Thoracic aorta (tissue), 2 donors: ENCODE measurements at regions not wholly inside any gene's neighbourhood (a gene's known extent, or its start where the extent isn't known, plus 50 kb on each side); places are given as distances from the start of the nearest gene placed in this dataset.

Source experiments
- ATAC-seq: fragments of 150-250 bp; one replicate; pipeline ENCODE4 v1.8.0; 2017; ENCODE audit warnings: low read depth; ENCODE audit not compliant: insufficient number of reproducible peaks, low FRiP score
- DNase-seq: peaks from one replicate; pipeline ENCODE4 v3.0.0-alpha.2; 2020; ENCODE audit warnings: low spot score
- H3K27ac ChIP-seq, 2 donors: fragments of 200-600 bp; sonication (generic); 1 replicate in 1 of 2; 2 replicates in 1 of 2; pipeline ENCODE4 v1.5.1; 2016; ENCODE audit warnings: mild to moderate bottlenecking in 2 of 2, moderate library complexity in 2 of 2
- H3K27me3 ChIP-seq: fragments of 200-600 bp; sonication (generic); replicated peaks from 2 replicates; pipeline ENCODE4 v1.6.0; 2016; ENCODE audit warnings: mild to moderate bottlenecking; ENCODE audit not compliant: insufficient read depth
- H3K36me3 ChIP-seq: fragments of 200-600 bp; sonication (generic); one replicate; pipeline ENCODE4 v1.5.1; 2016
- H3K4me1 ChIP-seq, 2 donors: fragments of 200-600 bp; sonication (generic); 1 replicate in 1 of 2; 2 replicates in 1 of 2; pipeline versions ENCODE4 v1.5.1 to v1.6.0; 2016; ENCODE audit warnings: low read depth in 2 of 2, mild to moderate bottlenecking in 1 of 2; ENCODE audit not compliant: control insufficient read depth in 1 of 2
- H3K4me3 ChIP-seq: fragments of 200-600 bp; sonication (generic); 2 replicates; pipeline ENCODE4 v1.5.1; 2016; ENCODE audit warnings: mild to moderate bottlenecking
- H3K9me3 ChIP-seq: fragments of 200-600 bp; sonication (generic); 2 replicates; pipeline ENCODE4 v1.5.1; 2016
- TF ChIP-seq, protein P1 (sequence below): fragments of 200-600 bp; sonication (generic); IDR thresholded peaks from one replicate; pipeline ENCODE4 v1.5.1; 2019; ENCODE audit warnings: antibody characterized with exemption

DNA sequence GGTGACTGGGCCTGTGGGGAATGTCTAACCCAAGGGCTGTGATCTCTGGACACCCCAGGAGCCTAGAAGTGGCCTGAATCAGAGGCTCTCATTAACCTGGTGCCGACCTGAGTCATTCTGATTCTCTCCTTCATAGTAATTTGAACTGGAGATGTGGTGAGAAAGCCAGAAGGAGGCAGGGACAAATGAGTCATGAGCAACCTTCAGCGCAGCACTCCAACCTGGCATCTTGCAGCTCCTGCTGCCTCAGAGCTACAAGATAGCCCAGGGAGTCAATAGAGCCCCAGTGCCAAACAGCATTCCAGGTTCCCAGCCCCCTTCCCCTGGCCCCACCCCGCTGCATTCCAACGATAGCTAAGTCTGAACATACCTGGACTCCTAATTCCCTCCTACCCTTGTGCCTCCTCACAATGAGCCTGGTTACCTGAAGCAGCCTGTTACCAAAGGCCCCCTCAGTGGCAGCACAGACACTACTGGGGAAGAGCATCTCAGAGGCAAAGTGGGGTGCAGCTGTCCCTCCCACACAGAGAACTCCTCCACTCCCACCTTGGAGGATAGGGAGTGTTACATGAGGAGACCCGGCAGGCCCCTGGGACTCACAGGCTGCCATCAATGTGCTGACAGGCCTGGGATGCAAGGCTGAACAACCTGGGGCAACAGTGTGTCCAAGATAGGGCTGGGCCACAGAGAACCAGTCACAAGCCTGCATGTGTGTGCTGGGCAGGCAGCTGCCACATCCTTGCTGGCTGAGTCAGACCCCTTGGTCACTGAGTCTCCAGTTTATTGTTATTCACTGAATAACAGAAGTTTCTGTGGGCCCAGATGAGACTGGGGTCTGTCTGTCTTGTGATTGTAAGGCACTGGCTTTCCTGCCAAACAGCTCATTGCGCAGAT is 76.8 kb upstream of the LEP start:
- no peaks in the 10 kb centered on the region for H3K9me3 ChIP-seq
- DNase-seq (no peak), ATAC-seq (no peak)
- H3K27ac ChIP-seq = no peak overlapping the region
- peaks cover 8 to 10% of the 10 kb centered on the region in 2 donors for H3K4me1 ChIP-seq
- H3K36me3 ChIP-seq = no peaks in the 10 kb centered on the region
- no peak overlapping the region for H3K4me3 ChIP-seq
- no peaks in the 10 kb centered on the region for H3K27me3 ChIP-seq
- TF ChIP-seq, protein P1, sequence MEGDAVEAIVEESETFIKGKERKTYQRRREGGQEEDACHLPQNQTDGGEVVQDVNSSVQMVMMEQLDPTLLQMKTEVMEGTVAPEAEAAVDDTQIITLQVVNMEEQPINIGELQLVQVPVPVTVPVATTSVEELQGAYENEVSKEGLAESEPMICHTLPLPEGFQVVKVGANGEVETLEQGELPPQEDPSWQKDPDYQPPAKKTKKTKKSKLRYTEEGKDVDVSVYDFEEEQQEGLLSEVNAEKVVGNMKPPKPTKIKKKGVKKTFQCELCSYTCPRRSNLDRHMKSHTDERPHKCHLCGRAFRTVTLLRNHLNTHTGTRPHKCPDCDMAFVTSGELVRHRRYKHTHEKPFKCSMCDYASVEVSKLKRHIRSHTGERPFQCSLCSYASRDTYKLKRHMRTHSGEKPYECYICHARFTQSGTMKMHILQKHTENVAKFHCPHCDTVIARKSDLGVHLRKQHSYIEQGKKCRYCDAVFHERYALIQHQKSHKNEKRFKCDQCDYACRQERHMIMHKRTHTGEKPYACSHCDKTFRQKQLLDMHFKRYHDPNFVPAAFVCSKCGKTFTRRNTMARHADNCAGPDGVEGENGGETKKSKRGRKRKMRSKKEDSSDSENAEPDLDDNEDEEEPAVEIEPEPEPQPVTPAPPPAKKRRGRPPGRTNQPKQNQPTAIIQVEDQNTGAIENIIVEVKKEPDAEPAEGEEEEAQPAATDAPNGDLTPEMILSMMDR = no peak

DNA sequence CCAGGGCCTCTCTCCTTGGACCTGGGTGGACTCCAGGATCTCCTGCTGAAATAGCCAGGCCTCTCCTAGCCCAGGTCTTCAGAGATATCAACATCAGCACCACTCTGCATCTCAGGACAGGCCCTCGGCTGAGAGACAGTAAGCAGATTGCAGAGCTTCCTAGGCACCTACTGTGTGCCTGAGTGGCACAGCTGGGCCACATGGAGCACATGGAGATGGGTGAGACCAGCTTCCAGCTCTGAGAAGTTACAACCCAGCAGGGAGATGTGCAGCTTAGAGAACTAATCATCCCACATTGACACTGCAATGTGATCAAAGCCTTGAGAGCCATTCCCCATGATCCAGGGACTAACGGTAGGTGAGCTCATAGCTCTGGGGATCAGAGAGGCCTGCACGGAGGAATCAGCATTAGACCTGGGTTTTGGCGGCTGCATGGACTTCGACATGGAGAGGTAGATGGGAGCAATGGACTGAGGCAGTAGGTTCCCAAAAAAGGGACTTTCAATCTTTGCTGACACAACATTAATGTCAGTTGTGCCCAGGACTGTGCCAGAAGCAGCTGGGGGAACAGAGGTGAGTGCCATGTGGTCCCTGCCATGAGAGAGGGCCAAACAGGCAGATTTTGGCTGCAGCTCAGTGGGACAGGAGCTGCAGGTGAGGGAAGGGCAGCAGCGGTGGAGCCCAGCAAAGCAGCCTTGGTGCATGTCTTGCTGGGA is 76.0 kb upstream of the LEP start:
- DNase-seq (no peak), ATAC-seq (no peak)
- no peaks in the 10 kb centered on the region for H3K9me3 ChIP-seq
- H3K4me1 ChIP-seq = peaks cover 8 to 10% of the 10 kb centered on the region in 2 donors
- TF ChIP-seq, protein P1 = no peak
- H3K27me3 ChIP-seq = no peaks in the 10 kb centered on the region
- no peak overlapping the region for H3K4me3 ChIP-seq
- no peaks in the 10 kb centered on the region for H3K36me3 ChIP-seq
- no peak overlapping the region for H3K27ac ChIP-seq

DNA sequence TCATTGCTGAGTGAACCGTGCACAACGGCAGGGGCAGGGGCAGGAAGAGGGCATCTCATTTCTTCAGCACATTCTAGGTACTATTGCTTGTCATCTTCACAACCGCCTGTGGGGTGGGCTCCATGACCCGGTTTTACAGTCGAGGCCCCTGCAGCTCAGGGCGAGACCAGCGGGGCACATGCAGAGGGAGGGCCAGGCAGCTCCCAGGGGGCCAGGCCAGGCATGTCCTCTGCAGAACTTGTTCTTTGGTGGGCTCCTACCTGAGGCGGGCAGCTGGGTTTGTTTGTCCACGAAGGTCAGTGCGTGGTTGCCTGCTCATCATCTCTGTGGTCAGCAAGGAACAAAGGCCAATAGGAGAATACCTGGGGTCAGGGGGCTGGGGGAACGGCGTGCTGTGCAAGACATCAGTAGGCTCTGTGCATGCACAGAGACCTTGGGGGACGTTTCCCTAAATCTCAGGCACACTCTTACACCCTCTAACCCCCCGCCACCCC is 75.1 kb upstream of the LEP start:
- no peak for DNase-seq
- Histone ChIP-seq H3K27me3 (no peaks in the 10 kb centered on the region), H3K4me3 (no peak overlapping the region), H3K36me3 (no peaks in the 10 kb centered on the region), H3K4me1 (peaks cover 8 to 10% of the 10 kb centered on the region in 2 donors), H3K9me3 (no peaks in the 10 kb centered on the region), H3K27ac (no peak overlapping the region)
- TF ChIP-seq, protein P1 = no peak
- no peak for ATAC-seq

DNA sequence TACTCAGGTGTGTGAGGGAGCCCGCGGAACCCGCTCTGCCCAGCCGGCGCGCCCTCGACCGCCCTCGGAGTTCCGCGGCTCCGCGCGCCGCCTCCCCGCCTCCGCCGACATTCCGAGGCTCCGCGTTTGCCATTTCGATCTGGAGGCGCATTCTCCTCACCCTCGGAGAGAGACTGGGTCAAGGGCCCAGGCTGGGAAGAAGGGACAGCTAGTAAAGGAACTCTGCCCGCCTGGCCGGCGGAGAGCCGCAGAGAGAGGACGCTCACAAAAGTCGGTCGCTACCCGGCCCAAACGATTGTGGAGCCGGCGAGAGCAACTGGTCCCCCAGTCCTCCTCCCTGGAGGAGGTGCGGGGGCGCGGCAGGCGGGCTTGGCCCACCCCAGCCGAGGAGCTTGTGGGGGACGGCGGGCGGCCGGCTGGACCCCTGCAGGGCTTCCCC is 74.5 kb upstream of the LEP start:
- no peak for DNase-seq
- TF ChIP-seq, protein P1 = no peak
- Histone ChIP-seq H3K4me3 (peak overlapping the region; percentile 65), H3K9me3 (no peaks in the 10 kb centered on the region), H3K27ac (no peak overlapping the region), H3K4me1 (peaks cover 8 to 10% of the 10 kb centered on the region in 2 donors), H3K27me3 (no peaks in the 10 kb centered on the region), H3K36me3 (no peaks in the 10 kb centered on the region)
- no peak for ATAC-seq
